ENCODE measurements at regions not wholly inside any gene's neighbourhood (a gene's known extent, or its start where the extent isn't known, plus 50 kb on each side); places are given as distances from the start of the nearest gene placed in this dataset.

- TF ChIP-seq CTCF (conservative IDR thresholded peaks at IDR 0.05; ENCODE audit: low read length) (no peak), EZH2phosphoT487 (IDR thresholded peaks at IDR 0.05; ENCODE audit: borderline replicate concordance) (no peak)
These were observed 74.2 kb upstream of the MED9 start for GRCh38 chr17:17402558-17402957.

All from Loucy (cell line).